H9 (cell line): ENCODE measurements at regions not wholly inside any gene's neighbourhood (a gene's known extent, or its start where the extent isn't known, plus 50 kb on each side); places are given as distances from the start of the nearest gene placed in this dataset.

Source experiments
- DNase-seq: peaks from one replicate; pipeline ENCODE4 v3.0.0-alpha.2; 2017
- H2AFZ ChIP-seq: one replicate; pipeline ENCODE4 v1.6.1; 2013; ENCODE audit warnings: mild to moderate bottlenecking, low read length, control low read depth, moderate library complexity
- H2AK5ac ChIP-seq: 2 replicates; pipeline ENCODE4 v1.6.1; 2013; ENCODE audit warnings: low read length, control low read depth, mixed read lengths; ENCODE audit not compliant: insufficient read length
- H2BK120ac ChIP-seq: one replicate; pipeline ENCODE4 v1.6.1; 2013; ENCODE audit warnings: low read depth, mild to moderate bottlenecking, low read length, control low read depth, inconsistent platforms; ENCODE audit not compliant: poor library complexity, severe bottlenecking
- H2BK12ac ChIP-seq: 2 replicates; pipeline ENCODE4 v1.6.1; 2013; ENCODE audit warnings: low read length, control low read depth, mixed read lengths, low read depth; ENCODE audit not compliant: insufficient read length
- H2BK15ac ChIP-seq: 2 replicates; pipeline ENCODE4 v1.6.1; 2013; ENCODE audit warnings: low read depth, low read length, control low read depth
- H2BK20ac ChIP-seq: one replicate; pipeline ENCODE4 v1.6.1; 2013; ENCODE audit warnings: low read depth, mild to moderate bottlenecking, low read length, control low read depth, inconsistent platforms; ENCODE audit not compliant: poor library complexity, severe bottlenecking
- H2BK5ac ChIP-seq: 2 replicates; pipeline ENCODE4 v1.6.1; 2013; ENCODE audit warnings: low read length, control low read depth, mixed read lengths; ENCODE audit not compliant: insufficient read length
- H3K14ac ChIP-seq: 2 replicates; pipeline ENCODE4 v1.6.1; 2013; ENCODE audit warnings: low read length, control low read depth; ENCODE audit not compliant: insufficient read depth
- H3K18ac ChIP-seq: 2 replicates; pipeline ENCODE4 v1.6.1; 2013; ENCODE audit warnings: low read depth, mild to moderate bottlenecking, mixed read lengths, low read length, control low read depth; ENCODE audit not compliant: insufficient read length
- H3K23ac ChIP-seq: 2 replicates; pipeline ENCODE4 v1.6.1; 2013; ENCODE audit warnings: low read length, control low read depth, mixed read lengths, low read depth; ENCODE audit not compliant: insufficient read length
- H3K23me2 ChIP-seq: 2 replicates; pipeline ENCODE4 v1.6.1; 2013; ENCODE audit warnings: low read depth, mild to moderate bottlenecking, mixed read lengths, low read length, control low read depth; ENCODE audit not compliant: insufficient read length, poor library complexity, severe bottlenecking
- H3K27ac ChIP-seq: 2 replicates; pipeline ENCODE4 v1.5.1; 2013; ENCODE audit warnings: low read length, control low read depth, mixed read lengths, low read depth; ENCODE audit not compliant: insufficient read length
- H3K27me3 ChIP-seq: 2 replicates; pipeline ENCODE4 v1.6.1; 2013; ENCODE audit warnings: low read length, control low read depth, inconsistent platforms; ENCODE audit not compliant: insufficient read depth
- H3K4ac ChIP-seq: 2 replicates; pipeline ENCODE4 v1.6.1; 2013; ENCODE audit warnings: low read depth, mild to moderate bottlenecking, control low read depth, inconsistent platforms, low read length, moderate library complexity
- H3K4me1 ChIP-seq: 2 replicates; pipeline ENCODE4 v1.6.1; 2013; ENCODE audit warnings: low read length, control low read depth, inconsistent platforms; ENCODE audit not compliant: insufficient read depth
- H3K4me2 ChIP-seq: 2 replicates; pipeline ENCODE4 v1.6.1; 2013; ENCODE audit warnings: low read length, control low read depth, mixed read lengths; ENCODE audit not compliant: insufficient read length, insufficient read depth
- H3K56ac ChIP-seq: 2 replicates; pipeline ENCODE4 v1.6.1; 2013; ENCODE audit warnings: low read depth, mild to moderate bottlenecking, mixed read lengths, low read length, control low read depth; ENCODE audit not compliant: insufficient read length
- H3K79me1 ChIP-seq: 2 replicates; pipeline ENCODE4 v1.6.1; 2013; ENCODE audit warnings: low read depth, mild to moderate bottlenecking, moderate library complexity, low read length, control low read depth, inconsistent platforms; ENCODE audit not compliant: insufficient read depth, poor library complexity, severe bottlenecking
- H3K79me2 ChIP-seq: 2 replicates; pipeline ENCODE4 v1.6.1; 2013; ENCODE audit warnings: low read length, control low read depth, inconsistent platforms; ENCODE audit not compliant: insufficient read depth
- H3K9ac ChIP-seq: 2 replicates; pipeline ENCODE4 v1.6.1; 2013; ENCODE audit warnings: low read length, control low read depth, mixed read lengths; ENCODE audit not compliant: insufficient read length; ENCODE audit errors: extremely low read depth
- H3K9me3 ChIP-seq: one replicate; pipeline ENCODE4 v1.6.1; 2013; ENCODE audit warnings: low read depth, low read length, inconsistent platforms; ENCODE audit not compliant: control insufficient read depth
- H3T11ph ChIP-seq: one replicate; pipeline ENCODE4 v1.6.1; 2013; ENCODE audit warnings: mild to moderate bottlenecking, low read length, control low read depth, inconsistent platforms
- H4K20me1 ChIP-seq: one replicate; pipeline ENCODE4 v1.6.1; 2013; ENCODE audit not compliant: control insufficient read depth, insufficient read length, insufficient read depth
- H4K5ac ChIP-seq: 2 replicates; pipeline ENCODE4 v1.6.1; 2013; ENCODE audit warnings: low read depth, mild to moderate bottlenecking, mixed read lengths, low read length, control low read depth; ENCODE audit not compliant: insufficient read length
- H4K8ac ChIP-seq: replicated peaks from 2 replicates; pipeline ENCODE4 v1.6.1; 2013; ENCODE audit warnings: low read length, control low read depth, mixed read lengths, low read depth; ENCODE audit not compliant: insufficient read length
- H4K91ac ChIP-seq: 2 replicates; pipeline ENCODE4 v1.6.1; 2013; ENCODE audit warnings: low read depth, mild to moderate bottlenecking, moderate library complexity, mixed read lengths, low read length, control low read depth; ENCODE audit not compliant: insufficient read length
- H3K27ac Mint-ChIP-seq, 3 experiments: 2 replicates in 2 of 3; 3 replicates in 1 of 3; pipeline ENCODE4 v1.8.0; 2020 to 2021; ENCODE audit warnings: mixed read lengths in 3 of 3, mild to moderate bottlenecking in 1 of 3, moderate library complexity in 1 of 3
- H3K27me3 Mint-ChIP-seq: 2 replicates; pipeline ENCODE4 v1.8.0; 2021; ENCODE audit warnings: low read depth, mild to moderate bottlenecking, moderate library complexity, mixed read lengths
- H3K36me3 Mint-ChIP-seq, 3 experiments: 2 replicates in 2 of 3; 3 replicates in 1 of 3; pipeline ENCODE4 v1.8.0; 2020 to 2021; ENCODE audit warnings: low read depth in 3 of 3, mixed read lengths in 3 of 3; ENCODE audit not compliant: insufficient read depth in 1 of 3
- H3K4me1 Mint-ChIP-seq, 2 experiments: 2 replicates each; pipeline ENCODE4 v1.8.0; 2020; ENCODE audit warnings: mixed read lengths in 2 of 2
- H3K4me3 Mint-ChIP-seq, 2 experiments: 2 replicates in 1 of 2; 3 replicates in 1 of 2; pipeline ENCODE4 v1.8.0; 2020 to 2021; ENCODE audit warnings: mild to moderate bottlenecking in 2 of 2, mixed read lengths in 2 of 2, moderate library complexity in 1 of 2
- H3K9me3 Mint-ChIP-seq, 2 experiments: 2 replicates in 1 of 2; 3 replicates in 1 of 2; pipeline ENCODE4 v1.8.0; 2020; ENCODE audit warnings: mild to moderate bottlenecking in 2 of 2, mixed read lengths in 2 of 2, moderate library complexity in 1 of 2
- CTCF ChIP-seq: fragments of 200-600 bp; sonication (generic); conservative IDR thresholded peaks from 3 replicates; pipeline ENCODE4 v1.8.0; 2021; ENCODE audit warnings: antibody characterized with exemption, mild to moderate bottlenecking
- WGBS: extraction: QIAGEN DNeasy Blood & Tissue Kit; methylation state at CpG from one replicate; pipeline ENCODE4 v1.1.7; 2013; ENCODE audit warnings: missing lambda C conversion rate, low lambda C conversion rate, mixed read lengths; ENCODE audit not compliant: insufficient read length; ENCODE audit errors: extremely low coverage; 5-methylcytosine and 5-hydroxymethylcytosine counted together

DNA sequence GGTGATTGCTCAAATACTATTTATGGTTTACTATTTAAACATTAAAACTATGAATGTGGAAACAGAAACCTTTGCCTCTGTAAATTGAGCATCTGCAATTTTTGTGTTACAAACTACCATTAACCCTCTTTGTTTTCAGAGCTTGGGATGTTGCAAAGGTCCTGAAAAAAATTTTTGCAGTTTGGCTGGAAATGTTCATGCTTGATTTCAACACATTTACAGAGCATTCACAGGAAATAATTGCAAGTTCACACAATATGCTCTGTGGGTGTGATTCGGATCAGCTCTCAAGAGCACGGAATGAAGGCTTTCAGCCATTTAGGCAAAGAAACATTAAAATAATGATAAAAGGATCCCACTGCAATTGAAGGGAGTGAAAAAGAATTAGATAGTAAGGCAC is 232.9 kb downstream of the ATP23 start:
- Histone ChIP-seq H3K27ac (no peak overlapping the region), H2AK5ac (no peak overlapping the region), H3K9ac (no peak overlapping the region), H3K14ac (no peak overlapping the region), H2AFZ (no peak overlapping the region), H2BK15ac (no peak overlapping the region), H3K4ac (no peak overlapping the region), H3K79me1 (no peaks in the 10 kb centered on the region), H3K56ac (no peak overlapping the region), H3K23me2 (no peaks in the 10 kb centered on the region), H4K91ac (no peak overlapping the region), H2BK12ac (no peak overlapping the region), H4K5ac (no peak overlapping the region), H3K23ac (no peak overlapping the region), H3K18ac (no peak overlapping the region), H2BK20ac (no peak overlapping the region), H3K27me3 (peaks cover 3% of the 10 kb centered on the region), H2BK120ac (no peak overlapping the region), H4K8ac (no peak overlapping the region), H3K79me2 (no peaks in the 10 kb centered on the region), H4K20me1 (no peaks in the 10 kb centered on the region), H3K4me2 (no peak overlapping the region), H3K9me3 (no peaks in the 10 kb centered on the region), H3T11ph (no peak overlapping the region), H3K4me1 (no peaks in the 10 kb centered on the region), H2BK5ac (no peak overlapping the region)
- TF ChIP-seq CTCF = no peak
- Mint-ChIP-seq H3K36me3 (no peaks in the 10 kb centered on the region; a peak in 2 of 7 replicates), H3K27me3 (peaks cover 22% of the 10 kb centered on the region), H3K4me3 (no peak overlapping the region), H3K27ac (no peak overlapping the region), H3K9me3 (peaks cover 0 to 4% of the 10 kb centered on the region in 2 experiments; a peak in 2 of 5 replicates), H3K4me1 (peaks cover 10 to 11% of the 10 kb centered on the region in 2 experiments)
- WGBS = no CpG with 5 or more reads among the region's 2 CpGs
- no peak for DNase-seq
